Activated naive CD4-positive, alpha-beta T cell treated with anti-CD3 and anti-CD28 coated beads for 36 hours (primary cell): ENCODE measurements at regions not wholly inside any gene's neighbourhood (a gene's known extent, or its start where the extent isn't known, plus 50 kb on each side); places are given as distances from the start of the nearest gene placed in this dataset.

Source experiments
- CTCF ChIA-PET: fragments of 350-600 bp; sonication (Branson Sonifier 250); formaldehyde crosslinking; loops from one replicate; lab custom pipeline; 2021; ENCODE audit warnings: antibody characterized with exemption; lab: Charles Lee
- DNase-seq: peaks from one replicate; pipeline ENCODE4 v3.0.0-alpha.2; 2020
- H3K27ac Mint-ChIP-seq: one replicate; pipeline ENCODE4 v1.8.0; 2021; ENCODE audit warnings: mild to moderate bottlenecking, mixed read lengths
- H3K27me3 Mint-ChIP-seq: one replicate; pipeline ENCODE4 v1.8.0; 2021; ENCODE audit warnings: low read depth, mixed read lengths
- H3K36me3 Mint-ChIP-seq: one replicate; pipeline ENCODE4 v1.8.0; 2021; ENCODE audit warnings: low read depth, mixed read lengths
- H3K4me1 Mint-ChIP-seq: one replicate; pipeline ENCODE4 v1.8.0; 2021; ENCODE audit warnings: low read depth, mixed read lengths
- H3K4me3 Mint-ChIP-seq: one replicate; pipeline ENCODE4 v1.8.0; 2021; ENCODE audit warnings: mild to moderate bottlenecking, moderate library complexity, mixed read lengths
- H3K9me3 Mint-ChIP-seq: one replicate; pipeline ENCODE4 v1.8.0; 2021; ENCODE audit warnings: mixed read lengths
- intact Hi-C: fragments of 100-400 bp; cut with micrococcal nuclease; formaldehyde crosslinking; loops from one replicate; pipeline ENCODE4 v1.15.1; 2023

GRCh38 chr15:61393524-61393923 lies 164.4 kb upstream of the RORA start:
- Mint-ChIP-seq H3K36me3 (no peaks in the 10 kb centered on the region), H3K27ac (no peak overlapping the region), H3K27me3 (peaks cover 5% of the 10 kb centered on the region), H3K9me3 (peaks cover 1% of the 10 kb centered on the region), H3K4me3 (no peak overlapping the region), H3K4me1 (no peaks in the 10 kb centered on the region)
- no peak for DNase-seq
- CTCF ChIA-PET = no interaction called here
- intact Hi-C loops = no loop called here

- peaks cover 11% of the 10 kb centered on the region for H3K27me3 Mint-ChIP-seq
- DNase-seq = no peak
- H3K27ac Mint-ChIP-seq = no peak overlapping the region
- no peaks in the 10 kb centered on the region for H3K36me3 Mint-ChIP-seq
- H3K4me1 Mint-ChIP-seq = no peaks in the 10 kb centered on the region
- intact Hi-C loops = no loop called here
- no peak overlapping the region for H3K4me3 Mint-ChIP-seq
- peaks cover 8% of the 10 kb centered on the region for H3K9me3 Mint-ChIP-seq
- CTCF ChIA-PET = interaction anchor here (0.6 kb wide), 1 partner anchor 214 kb away, joined by 3 read pairs; no protein-coding TSS in a partner anchor
Measured at GRCh38 chr15:61390138-61390537, 161.0 kb upstream of the RORA start.

- CTCF ChIA-PET = interaction anchor here (0.6 kb wide), 1 partner anchor 161 kb away, joined by 3 read pairs; the partner anchor contains the start of gene RORA
- Mint-ChIP-seq H3K36me3 (no peaks in the 10 kb centered on the region), H3K27me3 (peaks cover 15% of the 10 kb centered on the region), H3K4me3 (no peak overlapping the region), H3K9me3 (peaks cover 8% of the 10 kb centered on the region), H3K4me1 (no peaks in the 10 kb centered on the region), H3K27ac (no peak overlapping the region)
- DNase-seq = no peak
- intact Hi-C loops = no loop called here
Measured at GRCh38 chr15:61389334-61390028, 160.4 kb upstream of the RORA start.

- H3K27me3 Mint-ChIP-seq = peaks cover 15% of the 10 kb centered on the region
- no peak overlapping the region for H3K4me3 Mint-ChIP-seq
- intact Hi-C loops = no loop called here
- no peaks in the 10 kb centered on the region for H3K4me1 Mint-ChIP-seq
- peaks cover 8% of the 10 kb centered on the region for H3K9me3 Mint-ChIP-seq
- CTCF ChIA-PET = no interaction called here
- no peak for DNase-seq
- no peaks in the 10 kb centered on the region for H3K36me3 Mint-ChIP-seq
- no peak overlapping the region for H3K27ac Mint-ChIP-seq
Measured at GRCh38 chr15:61387675-61388074, 158.6 kb upstream of the RORA start.

GRCh38 chr15:61383421-61383820 lies 154.3 kb upstream of the RORA start:
- intact Hi-C loops = no loop called here
- H3K36me3 Mint-ChIP-seq = no peaks in the 10 kb centered on the region
- no peak overlapping the region for H3K27ac Mint-ChIP-seq
- CTCF ChIA-PET = no interaction called here
- H3K4me1 Mint-ChIP-seq = no peaks in the 10 kb centered on the region
- no peak overlapping the region for H3K4me3 Mint-ChIP-seq
- peaks cover 12% of the 10 kb centered on the region for H3K27me3 Mint-ChIP-seq
- no peak for DNase-seq
- H3K9me3 Mint-ChIP-seq = peaks cover 6% of the 10 kb centered on the region

GRCh38 chr15:61382927-61383326 lies 153.8 kb upstream of the RORA start:
- H3K36me3 Mint-ChIP-seq = no peaks in the 10 kb centered on the region
- H3K27ac Mint-ChIP-seq = no peak overlapping the region
- H3K4me3 Mint-ChIP-seq = no peak overlapping the region
- CTCF ChIA-PET = no interaction called here
- H3K9me3 Mint-ChIP-seq = peaks cover 4% of the 10 kb centered on the region
- H3K4me1 Mint-ChIP-seq = no peaks in the 10 kb centered on the region
- H3K27me3 Mint-ChIP-seq = peaks cover 14% of the 10 kb centered on the region
- intact Hi-C loops = no loop called here
- no peak for DNase-seq

- Mint-ChIP-seq H3K4me1 (no peaks in the 10 kb centered on the region), H3K27me3 (peaks cover 14% of the 10 kb centered on the region), H3K4me3 (no peak overlapping the region), H3K27ac (no peak overlapping the region), H3K36me3 (no peaks in the 10 kb centered on the region), H3K9me3 (no peaks in the 10 kb centered on the region)
- CTCF ChIA-PET = no interaction called here
- intact Hi-C loops = no loop called here
- DNase-seq = no peak
Measured at GRCh38 chr15:61381501-61381900, 152.4 kb upstream of the RORA start.

GRCh38 chr15:61380270-61380669 lies 151.2 kb upstream of the RORA start:
- Mint-ChIP-seq H3K36me3 (no peaks in the 10 kb centered on the region), H3K27ac (no peak overlapping the region), H3K27me3 (peaks cover 10% of the 10 kb centered on the region), H3K9me3 (no peaks in the 10 kb centered on the region), H3K4me3 (no peak overlapping the region), H3K4me1 (no peaks in the 10 kb centered on the region)
- CTCF ChIA-PET = no interaction called here
- DNase-seq = no peak
- intact Hi-C loops = no loop called here

- H3K4me1 Mint-ChIP-seq = no peaks in the 10 kb centered on the region
- intact Hi-C loops = no loop called here
- H3K27ac Mint-ChIP-seq = no peak overlapping the region
- CTCF ChIA-PET = no interaction called here
- H3K36me3 Mint-ChIP-seq = no peaks in the 10 kb centered on the region
- DNase-seq = no peak
- H3K4me3 Mint-ChIP-seq = no peak overlapping the region
- peaks cover 4% of the 10 kb centered on the region for H3K27me3 Mint-ChIP-seq
- H3K9me3 Mint-ChIP-seq = no peaks in the 10 kb centered on the region
Measured at GRCh38 chr15:61379005-61379404, 149.9 kb upstream of the RORA start.

- H3K9me3 Mint-ChIP-seq = no peaks in the 10 kb centered on the region
- H3K27ac Mint-ChIP-seq = no peak overlapping the region
- H3K4me3 Mint-ChIP-seq = no peak overlapping the region
- CTCF ChIA-PET = no interaction called here
- peaks cover 4% of the 10 kb centered on the region for H3K27me3 Mint-ChIP-seq
- DNase-seq = no peak
- no peaks in the 10 kb centered on the region for H3K36me3 Mint-ChIP-seq
- intact Hi-C loops = no loop called here
- H3K4me1 Mint-ChIP-seq = no peaks in the 10 kb centered on the region
Measured at GRCh38 chr15:61376961-61377360, 147.9 kb upstream of the RORA start.

GRCh38 chr15:61376516-61376915 lies 147.4 kb upstream of the RORA start:
- H3K9me3 Mint-ChIP-seq = no peaks in the 10 kb centered on the region
- no peak overlapping the region for H3K27ac Mint-ChIP-seq
- H3K4me3 Mint-ChIP-seq = no peak overlapping the region
- H3K27me3 Mint-ChIP-seq = peaks cover 4% of the 10 kb centered on the region
- H3K36me3 Mint-ChIP-seq = no peaks in the 10 kb centered on the region
- DNase-seq = no peak
- CTCF ChIA-PET = interaction anchor here (0.6 kb wide), 1 partner anchor 192 kb away, joined by 3 read pairs; no protein-coding TSS in a partner anchor
- H3K4me1 Mint-ChIP-seq = no peaks in the 10 kb centered on the region
- intact Hi-C loops = no loop called here

GRCh38 chr15:61374848-61375247 lies 145.7 kb upstream of the RORA start:
- no peak for DNase-seq
- intact Hi-C loops = no loop called here
- peaks cover 8% of the 10 kb centered on the region for H3K27me3 Mint-ChIP-seq
- no peaks in the 10 kb centered on the region for H3K9me3 Mint-ChIP-seq
- H3K4me3 Mint-ChIP-seq = no peak overlapping the region
- H3K36me3 Mint-ChIP-seq = no peaks in the 10 kb centered on the region
- no peak overlapping the region for H3K27ac Mint-ChIP-seq
- CTCF ChIA-PET = no interaction called here
- no peaks in the 10 kb centered on the region for H3K4me1 Mint-ChIP-seq

- Mint-ChIP-seq H3K9me3 (peaks cover 5% of the 10 kb centered on the region), H3K27ac (no peak overlapping the region), H3K36me3 (no peaks in the 10 kb centered on the region), H3K27me3 (peaks cover 10% of the 10 kb centered on the region), H3K4me1 (no peaks in the 10 kb centered on the region), H3K4me3 (no peak overlapping the region)
- DNase-seq = no peak
- intact Hi-C loops = no loop called here
- CTCF ChIA-PET = no interaction called here
Measured at GRCh38 chr15:61367953-61368352, 138.9 kb upstream of the RORA start.
